NCI-H128 (cell line): ENCODE measurements at regions not wholly inside any gene's neighbourhood (a gene's known extent, or its start where the extent isn't known, plus 50 kb on each side); places are given as distances from the start of the nearest gene placed in this dataset.
"Not testable (repeated sequence)": the region's sequence is repeated elsewhere in the genome, so short reads cannot be mapped to it uniquely, and the experiment has no call there.

Experiments used
- DNase-seq: peaks from one replicate; lab custom pipeline; 2025; ENCODE audit not compliant: unreplicated experiment; lab: John Stamatoyannopoulos, UW

DNA sequence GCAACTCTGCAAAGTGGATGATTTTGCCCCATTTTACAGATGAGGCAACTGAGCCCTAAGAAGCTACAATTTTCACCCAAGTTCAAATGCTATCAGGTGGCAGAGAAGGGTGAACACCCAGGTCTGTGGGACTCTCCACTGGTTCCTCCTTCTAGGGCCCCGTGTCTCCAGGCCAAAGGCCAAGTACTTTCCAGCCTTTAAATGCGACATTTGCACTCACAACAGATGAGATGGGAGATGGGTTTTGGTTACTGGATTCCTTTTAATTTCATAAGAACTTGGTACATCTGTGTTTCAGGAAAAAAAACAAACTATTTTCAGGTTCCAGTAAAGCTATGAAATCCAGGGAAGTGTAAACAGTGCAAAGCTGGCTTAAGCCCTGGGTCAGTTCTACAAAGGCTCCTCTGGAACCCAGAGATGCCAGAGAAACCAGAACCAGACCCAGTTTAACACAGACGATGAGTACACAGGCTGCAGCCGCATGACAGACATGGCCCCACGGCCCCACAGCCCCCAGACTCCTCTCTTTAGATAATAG is 361.7 kb downstream of the ANAPC1 start:
- no peak for DNase-seq

DNA sequence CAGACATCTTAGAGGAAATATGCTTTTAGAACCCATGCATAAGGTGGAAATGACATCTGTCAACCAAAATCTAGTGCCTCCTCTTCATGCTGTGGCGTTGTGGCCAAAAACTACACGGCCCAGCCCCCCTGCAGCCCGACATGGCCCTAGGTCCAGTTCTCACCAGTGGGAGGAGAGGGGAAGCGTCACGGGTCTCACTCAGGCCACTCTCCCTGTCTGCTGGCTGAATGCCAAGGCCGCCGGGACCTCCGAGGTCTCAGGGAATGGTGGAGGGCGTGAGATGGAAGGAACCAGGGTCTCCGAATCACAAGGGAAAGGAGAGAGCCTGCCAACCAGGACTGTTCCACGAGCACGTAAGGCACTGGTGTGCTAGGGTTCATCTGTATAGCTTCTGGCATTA is 361.0 kb downstream of the ANAPC1 start:
- no peak for DNase-seq

- not testable (repeated sequence) for DNase-seq
Observed at GRCh38 chr2:111525026-111525425, 359.0 kb downstream of the ANAPC1 start.

- not testable (repeated sequence) for DNase-seq
Observed at GRCh38 chr2:111526041-111526639, 357.9 kb downstream of the ANAPC1 start.

GRCh38 chr2:111527707-111528400 is 356.1 kb downstream of the ANAPC1 start:
- not testable (repeated sequence) for DNase-seq

GRCh38 chr2:111529022-111529421 is 355.0 kb downstream of the ANAPC1 start:
- DNase-seq, result not testable (repeated sequence)

DNA sequence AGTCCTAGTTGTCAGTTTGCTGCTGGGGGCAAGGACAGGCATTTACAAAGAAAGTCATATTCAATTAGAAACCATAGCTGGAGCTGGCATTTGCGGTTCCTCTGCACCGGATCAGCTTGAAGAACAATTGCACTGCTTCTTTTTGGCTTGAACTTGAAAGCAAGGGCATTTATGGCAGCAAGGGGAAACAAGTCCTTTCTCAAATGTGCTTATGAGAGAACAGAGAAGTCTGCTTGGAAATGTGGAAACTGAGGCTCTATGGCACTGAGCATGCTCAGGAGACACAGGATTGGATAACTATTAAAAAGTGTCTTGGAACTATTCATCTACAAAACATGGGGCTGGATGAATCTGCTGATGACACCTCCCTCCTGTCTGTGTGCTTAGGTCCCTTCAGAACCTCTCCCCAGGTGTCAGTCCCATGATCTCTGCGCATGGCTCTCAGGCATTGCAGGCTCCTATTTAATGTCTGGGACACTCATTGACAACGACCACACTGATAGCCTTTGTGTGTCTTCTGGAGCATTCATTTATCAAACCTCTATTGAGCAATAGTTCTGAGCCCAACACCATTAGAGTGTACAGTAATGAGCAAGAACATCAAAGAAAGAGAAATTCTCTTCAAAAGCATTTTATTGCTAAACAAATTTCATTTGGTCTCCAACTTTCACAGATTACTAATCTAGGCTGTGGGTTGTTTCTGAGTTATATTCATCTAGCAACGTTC is 353.6 kb downstream of the ANAPC1 start:
- not testable (repeated sequence) for DNase-seq

- not testable (repeated sequence) for DNase-seq
Observed at GRCh38 chr2:111532682-111533556, 351.1 kb downstream of the ANAPC1 start.

DNA sequence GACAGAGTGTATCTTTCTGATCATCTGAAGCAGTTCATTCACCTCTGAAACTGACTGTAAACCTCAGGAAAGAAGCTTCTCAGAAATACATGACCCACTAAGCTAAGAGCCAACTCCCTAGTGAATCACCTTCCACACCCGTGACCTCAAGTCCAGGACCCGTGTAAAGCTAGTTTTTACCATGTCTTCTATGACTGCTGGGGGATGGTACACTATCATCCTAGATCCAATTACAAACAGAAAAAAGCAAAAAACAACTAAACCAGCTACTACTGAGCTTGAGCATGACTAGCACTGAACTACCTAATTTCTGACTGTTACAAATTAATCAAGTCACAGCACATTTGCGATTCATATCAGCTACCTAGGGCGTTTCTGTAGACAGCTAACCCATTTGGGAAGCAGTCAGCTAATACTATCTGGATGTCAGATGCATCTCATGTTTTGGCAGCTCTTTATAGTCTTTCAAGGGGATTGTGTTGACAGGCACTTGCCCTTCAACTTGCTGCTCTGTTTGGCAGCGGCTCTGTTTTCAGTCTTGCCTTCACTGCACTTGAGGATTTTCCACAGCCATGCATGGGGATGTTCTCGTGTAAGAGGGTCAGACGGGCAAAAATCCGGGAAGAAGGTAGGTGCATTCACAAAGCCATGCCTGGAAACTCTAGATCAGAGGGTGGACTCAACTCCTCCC is 350.3 kb downstream of the ANAPC1 start:
- not testable (repeated sequence) for DNase-seq

- DNase-seq, result no peak
Observed at GRCh38 chr2:111534910-111535352, 349.1 kb downstream of the ANAPC1 start.

DNA sequence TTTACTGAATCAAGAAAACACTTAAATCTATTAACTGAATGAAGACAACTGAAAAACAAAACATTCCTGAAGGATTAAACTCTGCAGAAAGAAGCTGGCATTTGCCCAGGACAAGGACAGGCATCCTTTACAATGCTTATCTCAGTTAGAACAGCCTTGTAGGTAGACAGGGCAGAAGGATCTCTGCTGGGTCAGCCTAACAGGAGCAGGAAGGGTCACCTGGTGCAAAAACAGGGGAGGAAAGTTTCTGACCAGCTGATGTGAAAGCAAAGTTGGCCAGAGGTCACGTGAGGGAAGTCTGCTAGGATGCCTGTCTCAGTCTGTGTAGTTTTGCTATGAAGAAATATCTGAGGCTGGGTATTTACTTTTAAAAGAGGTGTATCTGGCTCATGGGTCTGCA is 348.6 kb downstream of the ANAPC1 start:
- DNase-seq, result no peak

DNA sequence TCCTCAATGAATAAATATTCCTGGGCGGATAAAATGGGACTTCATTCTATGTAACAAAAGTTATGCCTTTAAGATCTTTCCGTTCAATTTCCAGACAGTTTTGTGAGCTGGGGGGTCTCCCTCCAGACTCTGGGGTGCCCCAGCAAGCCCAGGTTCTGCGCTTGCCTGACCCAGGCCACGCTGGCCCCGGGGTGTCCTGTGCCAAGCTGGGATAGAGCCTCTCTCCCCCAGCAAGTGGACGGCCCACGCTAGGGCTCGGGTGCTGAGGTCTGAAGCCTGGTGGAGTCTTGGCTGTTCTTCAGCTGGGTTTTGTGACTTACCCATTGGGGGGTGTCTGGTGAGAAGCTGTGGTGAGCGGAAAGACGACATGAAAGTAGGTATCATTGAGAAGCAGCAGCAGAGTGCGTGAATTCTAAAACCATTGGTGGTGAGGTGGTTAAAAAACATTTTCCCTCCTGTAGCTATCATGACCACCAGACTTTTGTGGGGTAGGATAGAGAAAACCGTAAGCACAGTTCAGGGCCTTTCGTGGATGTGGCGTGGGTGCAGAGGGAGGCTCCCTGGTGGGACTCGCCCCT is 346.8 kb downstream of the ANAPC1 start:
- no peak for DNase-seq

DNA sequence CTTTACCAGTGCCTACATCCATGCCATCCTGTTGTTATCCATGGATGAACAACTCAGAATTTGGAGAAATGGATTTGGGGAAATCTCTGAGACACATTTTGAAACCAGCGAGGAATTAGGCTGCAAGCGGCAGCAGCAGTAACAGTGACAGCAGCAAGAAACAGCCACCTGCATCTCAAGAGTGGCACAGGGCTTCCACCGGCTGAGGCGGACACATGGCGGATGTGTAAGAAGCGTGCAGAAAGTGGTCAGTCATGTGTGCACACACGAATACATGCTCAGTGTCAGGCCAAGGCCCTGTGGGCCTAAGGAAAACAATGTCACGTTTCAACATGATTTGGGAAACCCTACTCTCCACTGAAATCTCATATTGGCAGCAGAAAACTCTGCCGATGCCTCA is 344.0 kb downstream of the ANAPC1 start:
- DNase-seq, result not testable (repeated sequence)

DNA sequence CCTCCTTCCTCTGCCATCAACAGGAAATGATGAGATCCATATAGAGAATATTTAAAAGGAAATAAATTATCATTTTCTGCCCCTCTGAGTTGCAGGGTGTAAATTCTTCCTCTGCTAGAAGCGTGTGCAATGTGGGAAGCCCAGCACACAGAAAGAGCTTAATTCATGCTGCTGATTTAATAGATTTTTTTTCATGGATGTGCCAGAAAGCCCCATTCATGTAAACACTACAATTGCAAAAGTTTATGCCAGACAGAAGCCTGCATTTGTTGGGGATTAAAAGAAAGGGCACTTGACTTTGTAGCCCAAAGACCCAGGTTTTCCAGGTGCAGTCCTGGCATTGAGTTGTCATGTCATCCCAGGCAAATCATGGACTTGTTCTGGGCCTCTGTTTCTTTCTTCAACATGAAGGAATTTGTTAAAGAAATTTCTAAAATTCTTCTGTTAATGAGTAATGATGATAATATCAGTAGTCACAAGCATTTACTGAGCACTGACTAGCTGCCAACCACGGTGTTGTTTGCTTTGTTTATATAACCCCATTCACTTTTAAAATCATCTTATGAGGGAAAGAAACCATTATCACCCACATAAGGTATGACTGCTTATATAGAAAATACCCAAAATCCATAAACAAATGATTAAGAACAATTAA is 341.7 kb downstream of the ANAPC1 start:
- not testable (repeated sequence) for DNase-seq

DNA sequence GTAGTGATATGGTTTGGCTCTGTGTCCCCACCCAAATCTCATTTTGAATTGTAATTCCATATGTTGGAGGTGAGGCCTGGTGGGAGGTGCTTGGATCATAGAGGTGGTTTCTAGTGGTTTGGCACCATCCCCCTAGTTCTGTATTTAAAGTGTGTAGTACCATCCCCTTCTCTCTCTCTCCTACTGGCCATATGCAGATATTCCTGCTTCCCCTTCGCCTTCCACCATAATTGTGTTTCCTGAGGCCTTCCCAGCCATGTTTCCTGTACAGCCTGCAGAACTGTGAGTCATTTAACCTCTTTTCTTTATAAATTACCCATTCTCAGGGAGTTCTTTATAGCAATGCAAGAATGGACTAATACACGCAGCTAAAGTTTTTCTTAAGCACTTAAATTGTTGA is 340.0 kb downstream of the ANAPC1 start:
- not testable (repeated sequence) for DNase-seq

GRCh38 chr2:111545723-111546431 is 338.1 kb downstream of the ANAPC1 start:
- DNase-seq, result not testable (repeated sequence)

DNA sequence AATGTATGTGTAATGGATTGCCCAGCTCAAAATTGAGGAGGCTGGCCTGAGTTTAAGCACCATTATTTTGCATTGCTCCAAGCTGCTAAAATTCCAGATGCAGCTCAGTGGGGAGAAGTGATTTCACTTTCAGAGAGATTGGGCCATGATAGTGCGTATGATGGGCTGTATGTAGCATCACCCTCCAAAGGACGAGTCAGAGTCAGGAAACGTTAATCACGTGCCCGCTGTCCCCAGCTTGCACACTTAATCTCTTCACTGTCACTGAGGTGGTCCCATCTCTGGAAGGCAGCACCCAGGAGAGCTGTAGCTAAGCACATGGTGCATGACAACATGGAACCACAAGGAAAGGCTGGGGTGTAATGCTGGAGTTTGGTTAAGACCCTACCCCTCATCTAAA is 337.4 kb downstream of the ANAPC1 start:
- DNase-seq, result not testable (repeated sequence)

- DNase-seq, result not testable (repeated sequence)
Observed at GRCh38 chr2:111549174-111549573, 334.8 kb downstream of the ANAPC1 start.

DNA sequence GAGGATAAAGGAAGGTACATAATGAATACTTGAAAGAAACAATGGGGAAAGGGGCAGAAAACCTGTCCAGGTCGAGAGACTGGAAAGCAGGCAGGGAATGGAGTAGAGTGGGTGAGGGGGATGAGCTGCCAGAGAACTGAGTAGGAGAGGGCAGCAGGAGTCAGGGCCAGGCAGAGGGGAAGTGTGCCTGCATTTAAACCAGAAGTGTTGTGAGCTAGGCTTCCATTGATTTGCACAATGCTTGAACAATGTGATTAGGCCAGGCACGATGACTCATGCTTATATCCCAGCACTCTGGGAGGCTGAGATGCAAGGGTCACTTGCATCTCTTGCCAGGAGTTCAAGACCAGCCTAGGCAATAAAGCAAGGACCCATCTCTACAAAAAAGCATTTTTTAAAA is 332.6 kb downstream of the ANAPC1 start:
- DNase-seq, result not testable (repeated sequence)
